HG03280 (cell line): ENCODE measurements at regions not wholly inside any gene's neighbourhood (a gene's known extent, or its start where the extent isn't known, plus 50 kb on each side); places are given as distances from the start of the nearest gene placed in this dataset.

Experiments used
- ATAC-seq: cut with Tn5 transposase; IDR thresholded peaks from one replicate; pipeline ENCODE4 v1.9.1; 2021; ENCODE audit warnings: mild to moderate bottlenecking, moderate library complexity; ENCODE audit not compliant: unreplicated experiment

DNA sequence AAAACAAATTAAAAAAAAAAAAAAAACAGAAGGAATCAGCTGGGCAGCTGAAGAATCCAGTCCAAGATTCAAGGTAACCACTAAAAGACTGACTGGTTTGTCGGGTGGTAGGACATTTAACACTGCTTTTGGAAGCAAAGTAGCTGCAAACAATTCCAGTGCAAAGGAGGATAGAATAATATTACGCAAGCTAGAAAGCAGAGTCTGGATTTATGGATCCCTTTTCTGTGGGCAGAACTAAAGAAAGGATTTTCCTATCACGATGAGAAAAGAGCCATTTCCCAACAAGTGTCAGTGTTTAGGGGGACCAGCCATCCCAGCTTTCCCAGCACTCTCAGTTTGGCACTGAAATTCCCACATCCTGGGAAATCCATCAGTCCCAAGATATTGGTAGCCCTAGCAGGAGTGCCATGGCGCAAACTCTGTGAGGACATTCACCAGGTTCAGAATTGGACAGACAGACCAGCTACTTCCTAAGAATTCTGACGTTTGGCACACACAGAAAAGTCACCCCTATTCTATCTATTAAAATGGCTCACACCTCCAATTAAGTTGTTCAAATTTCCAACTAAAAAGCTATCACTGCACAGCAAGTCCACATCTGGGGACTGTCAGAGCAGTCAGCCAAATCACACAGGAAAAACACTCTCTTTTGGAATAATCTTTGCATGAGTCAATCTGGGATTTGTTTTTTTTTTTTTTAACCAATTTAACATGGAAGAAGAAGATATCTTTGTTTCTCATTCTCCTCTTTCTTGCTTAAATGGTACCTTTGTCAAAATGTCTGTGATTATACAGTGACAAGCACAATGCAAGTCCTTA is 356.8 kb upstream of the ARID1B start:
- ATAC-seq: no peak

- no peak for ATAC-seq
Observed at GRCh38 chr6:156419594-156419993, 357.6 kb upstream of the ARID1B start.

DNA sequence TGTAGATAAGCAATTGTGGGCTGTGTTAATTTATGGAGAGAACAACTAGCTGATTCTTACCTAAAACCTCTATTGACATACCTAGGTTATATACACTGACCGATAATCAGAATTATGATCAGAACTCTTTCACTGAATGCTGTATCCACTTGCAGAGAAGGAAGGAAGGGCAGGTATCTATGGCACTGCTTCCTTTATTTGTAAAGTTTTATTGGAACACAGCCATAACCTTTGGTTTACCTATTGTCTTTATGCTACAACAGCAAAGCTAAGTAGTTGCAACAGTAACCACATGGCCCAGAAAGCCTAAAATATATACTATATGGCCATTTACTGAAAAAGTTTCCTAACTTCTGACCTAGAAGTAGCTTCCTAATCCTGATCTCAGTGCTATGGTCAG is 358.9 kb upstream of the ARID1B start:
- no peak for ATAC-seq

DNA sequence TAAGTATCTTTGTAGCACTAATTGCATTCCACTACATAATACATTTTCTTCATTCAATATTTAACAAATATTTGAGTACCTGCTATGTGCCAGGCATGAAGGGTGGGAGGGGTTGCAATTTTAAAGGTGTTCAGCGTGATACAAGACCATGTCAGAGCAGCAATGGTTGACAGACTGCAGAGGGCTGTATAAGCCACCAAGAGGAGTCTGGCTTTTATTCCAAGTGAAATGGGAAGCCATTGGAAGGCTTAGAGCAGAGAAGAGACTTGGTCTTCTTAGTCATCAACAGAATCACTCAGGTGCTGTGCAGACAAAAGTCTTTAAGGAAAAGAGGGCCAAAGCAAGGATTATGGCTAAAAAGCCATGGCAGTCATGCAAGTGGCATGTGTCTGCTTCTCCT is 360.8 kb upstream of the ARID1B start:
- ATAC-seq: no peak

GRCh38 chr6:156413154-156413553 is 364.0 kb upstream of the ARID1B start:
- no peak for ATAC-seq

GRCh38 chr6:156410649-156411048 is 366.5 kb upstream of the ARID1B start:
- no peak for ATAC-seq

GRCh38 chr6:156408655-156409054 is 368.5 kb upstream of the ARID1B start:
- ATAC-seq: no peak

GRCh38 chr6:156407334-156407733 is 369.8 kb upstream of the ARID1B start:
- ATAC-seq: no peak

- ATAC-seq: no peak
Observed at GRCh38 chr6:156406688-156407087, 370.5 kb upstream of the ARID1B start.

DNA sequence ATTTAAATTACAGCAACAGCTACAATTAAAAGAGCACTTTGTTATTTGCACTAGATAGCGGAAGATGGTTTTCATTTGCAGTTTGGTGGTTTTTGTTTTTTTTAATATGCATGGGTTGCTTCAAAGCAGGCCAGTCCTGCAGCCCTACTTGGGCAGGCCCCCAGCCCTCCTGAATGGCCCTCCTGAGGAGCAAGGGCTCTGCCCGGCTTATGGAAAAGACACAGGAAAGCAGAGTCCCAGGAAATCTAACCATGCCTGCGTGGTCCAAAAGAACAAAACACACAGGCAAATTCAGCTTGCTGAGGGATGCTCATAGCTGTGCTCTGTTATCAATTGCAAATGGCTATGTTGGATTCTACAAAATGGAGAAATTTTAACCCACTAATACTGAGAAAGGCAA is 371.1 kb upstream of the ARID1B start:
- no peak for ATAC-seq

GRCh38 chr6:156402628-156403027 is 374.6 kb upstream of the ARID1B start:
- no peak for ATAC-seq

DNA sequence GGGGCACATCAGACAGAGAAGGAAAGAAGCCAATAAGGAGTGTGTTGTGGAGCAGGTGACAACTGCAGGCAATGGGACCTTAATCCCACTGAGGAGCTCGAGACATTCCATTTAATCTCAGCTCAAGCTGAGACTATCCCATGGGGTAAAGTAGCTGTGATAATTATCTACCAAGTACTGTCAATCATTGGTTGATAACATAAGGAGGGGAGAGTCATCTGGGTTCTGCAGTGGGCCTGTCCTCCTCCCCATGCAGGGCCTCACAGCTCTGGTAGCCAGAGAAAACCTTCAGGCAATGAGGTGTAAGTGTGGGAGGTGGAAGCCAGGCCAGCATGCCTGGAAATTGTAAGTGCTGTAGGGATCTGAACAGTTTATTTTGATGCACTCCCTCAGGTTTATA is 375.0 kb upstream of the ARID1B start:
- ATAC-seq: no peak

DNA sequence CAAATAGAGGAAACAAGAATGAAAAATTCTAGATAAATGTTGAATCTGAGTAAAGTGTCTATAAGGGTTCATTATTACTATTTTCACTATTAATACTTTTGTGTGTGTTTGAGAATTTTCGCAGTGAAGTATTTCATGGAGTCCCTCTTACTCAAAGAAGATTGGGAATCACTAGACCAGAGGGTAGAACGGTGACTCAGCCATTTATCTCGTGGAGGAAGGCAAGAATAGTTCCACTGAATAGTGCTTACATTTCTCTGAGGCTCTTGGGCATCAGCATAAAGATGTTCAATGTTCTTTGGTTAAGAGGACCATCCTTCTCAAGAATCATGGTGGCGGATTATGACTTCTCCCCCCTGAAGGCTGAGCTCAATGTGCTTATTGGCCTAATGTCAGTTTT is 376.7 kb upstream of the ARID1B start:
- no peak for ATAC-seq

GRCh38 chr6:156398966-156399365 is 378.2 kb upstream of the ARID1B start:
- no peak for ATAC-seq

DNA sequence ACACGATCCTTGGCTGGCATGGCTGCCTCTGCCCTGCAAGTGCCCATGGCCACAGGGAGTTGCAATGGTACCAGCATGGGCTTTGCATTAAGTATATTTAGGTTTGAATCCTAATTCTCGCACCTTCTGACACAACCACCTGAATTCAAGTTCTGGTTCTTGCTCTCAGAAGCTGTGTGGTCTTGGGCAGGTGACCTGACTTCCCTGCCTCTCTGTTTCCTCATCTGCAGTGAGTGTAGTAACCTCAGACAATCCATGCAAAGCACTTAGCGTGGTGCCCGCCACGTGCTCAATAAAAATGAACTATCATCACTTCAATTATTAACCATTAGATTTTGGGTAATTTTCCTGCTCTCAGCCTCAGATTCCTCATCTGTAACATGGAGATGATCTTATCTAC is 378.8 kb upstream of the ARID1B start:
- ATAC-seq: no peak

- no peak for ATAC-seq
Observed at GRCh38 chr6:156396791-156397418, 380.3 kb upstream of the ARID1B start.

DNA sequence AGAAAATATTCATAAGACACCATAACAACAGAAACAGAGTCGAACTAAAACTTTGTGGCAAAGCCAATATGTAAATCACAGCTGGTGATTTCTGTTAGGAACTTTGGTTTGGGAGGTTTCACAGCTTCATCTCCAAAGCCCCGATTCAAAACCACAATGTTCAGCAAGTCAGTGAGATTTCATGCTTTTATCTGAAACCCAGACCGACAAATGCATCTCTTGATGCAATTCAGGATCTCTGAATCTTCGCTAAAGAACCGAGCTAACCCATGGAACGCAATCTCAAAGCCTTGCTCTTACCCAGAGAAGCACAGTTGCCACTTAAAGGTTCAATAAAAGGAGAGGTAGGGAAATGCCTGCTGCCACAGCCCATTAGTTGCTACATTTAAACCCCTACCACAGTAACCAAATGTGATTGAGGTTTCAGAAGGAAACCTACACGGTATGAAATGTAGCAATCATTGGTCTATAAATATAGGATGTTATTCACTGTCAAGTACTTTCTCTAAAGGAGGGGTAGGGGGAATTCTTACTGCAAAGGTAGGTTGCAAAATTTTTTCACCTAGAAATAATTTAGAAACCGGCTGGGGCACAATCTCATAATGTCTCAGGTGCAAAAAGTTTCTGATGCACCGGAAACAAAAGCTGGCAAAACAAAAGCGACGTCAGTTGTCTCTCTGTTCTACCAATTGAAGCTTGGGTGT is 381.0 kb upstream of the ARID1B start:
- peak; percentile 49 for ATAC-seq

DNA sequence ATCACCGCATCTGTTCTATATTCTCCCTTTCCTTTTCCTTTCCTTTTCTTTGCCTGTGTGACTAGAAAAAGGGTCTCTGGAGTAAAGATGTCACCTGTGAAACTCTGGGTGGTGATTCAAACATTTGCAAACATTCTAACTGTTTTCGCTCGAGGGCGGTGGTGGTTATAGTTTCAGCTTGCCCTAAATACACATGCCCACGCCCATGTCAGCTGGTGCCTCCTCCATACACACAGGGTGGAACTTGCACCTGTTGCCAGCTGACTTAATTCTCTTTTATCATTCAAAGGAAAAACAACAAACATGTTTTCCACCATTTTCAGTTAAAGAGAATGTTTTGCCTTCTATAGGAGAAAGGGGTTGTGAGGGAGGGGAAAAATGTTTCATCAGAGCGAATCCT is 381.9 kb upstream of the ARID1B start:
- peak; percentile 68 for ATAC-seq

DNA sequence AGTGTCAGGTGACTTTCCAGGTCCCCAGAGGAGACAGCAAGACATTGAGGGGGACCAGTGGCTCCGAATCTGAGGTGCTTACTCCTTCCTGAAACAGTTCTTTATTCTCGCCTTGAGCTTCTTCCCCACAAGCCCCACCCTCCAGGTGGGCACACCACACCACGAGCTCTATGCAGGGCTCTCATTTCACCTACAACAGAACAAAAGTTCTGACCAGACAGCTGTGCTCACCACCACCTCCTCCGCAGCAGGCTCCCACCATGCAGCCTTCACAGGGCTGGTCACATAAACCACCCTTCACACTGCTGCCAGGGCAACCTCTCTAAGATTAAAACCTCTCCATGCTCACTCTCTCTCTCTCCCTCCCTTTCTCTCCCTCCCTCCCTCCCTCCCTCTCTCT is 384.5 kb upstream of the ARID1B start:
- ATAC-seq: no peak

DNA sequence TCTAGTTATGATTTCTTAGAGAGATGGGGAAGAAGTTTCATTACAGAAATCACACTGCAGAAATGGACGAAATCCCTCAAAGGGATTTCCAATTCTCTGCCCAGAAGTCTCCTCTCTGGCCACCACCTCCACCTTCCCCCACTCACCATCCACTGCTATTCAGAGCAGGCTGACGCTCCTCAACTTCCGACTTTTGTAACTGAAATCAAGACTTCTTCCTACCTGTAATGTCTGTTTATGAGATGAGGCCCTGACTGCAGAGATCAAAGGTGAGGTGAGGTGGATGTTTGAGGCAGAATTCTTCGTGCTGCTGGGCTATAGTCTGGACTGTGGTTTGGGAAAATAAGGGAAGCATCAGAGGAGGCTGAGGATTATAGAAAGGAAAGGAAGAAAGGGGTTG is 385.2 kb upstream of the ARID1B start:
- ATAC-seq: no peak

DNA sequence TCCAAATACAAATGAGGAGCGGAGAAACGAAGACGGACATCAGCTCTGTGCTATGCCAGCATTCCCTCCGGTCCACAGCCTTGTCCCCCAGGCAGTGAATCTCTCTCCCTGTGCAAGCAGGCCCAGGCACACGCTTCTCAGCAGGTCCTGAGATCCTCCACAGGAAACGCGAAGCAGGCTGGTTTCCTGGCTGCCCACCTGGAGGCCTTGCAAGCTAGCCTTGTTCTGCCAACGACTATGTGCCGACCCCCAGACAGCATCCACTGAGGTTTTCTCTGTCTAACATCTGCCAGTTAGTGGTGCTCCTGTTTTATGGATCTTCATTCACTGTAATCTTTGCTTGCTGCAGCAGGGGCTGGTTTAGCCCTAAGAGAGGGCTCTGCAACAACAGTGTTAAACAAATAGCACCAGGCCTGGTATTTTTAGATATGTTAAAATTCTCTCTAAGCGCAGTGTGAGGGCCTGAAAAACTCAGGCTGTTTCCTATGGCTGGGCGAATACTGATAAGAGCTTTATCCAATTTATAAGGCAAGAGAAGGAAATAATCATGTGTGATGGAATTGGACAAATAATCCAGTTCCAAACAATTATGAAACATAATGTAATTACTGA is 386.0 kb upstream of the ARID1B start:
- no peak for ATAC-seq

GRCh38 chr6:156390621-156391020 is 386.6 kb upstream of the ARID1B start:
- ATAC-seq: no peak
